DND-41 (cell line): ENCODE measurements at regions not wholly inside any gene's neighbourhood (a gene's known extent, or its start where the extent isn't known, plus 50 kb on each side); places are given as distances from the start of the nearest gene placed in this dataset.
"Not testable (repeated sequence)": the region's sequence is repeated elsewhere in the genome, so short reads cannot be mapped to it uniquely, and the experiment has no call there.

Experiments
- CTCF ChIP-seq: IDR thresholded peaks from 2 replicates; pipeline ENCODE4 v1.5.1; 2012; ENCODE audit warnings: borderline replicate concordance, low read length, moderate library complexity, mild to moderate bottlenecking; ENCODE audit not compliant: poor library complexity, severe bottlenecking; ENCODE audit errors: extremely low read depth
- EZH2 ChIP-seq: IDR thresholded peaks from 3 replicates; pipeline ENCODE4 v1.6.1; 2012; ENCODE audit warnings: borderline replicate concordance, low read depth, mild to moderate bottlenecking, moderate library complexity, low read length, inconsistent platforms; ENCODE audit not compliant: severe bottlenecking

- not testable (repeated sequence) for TF ChIP-seq CTCF, EZH2
These were observed 336.2 kb upstream of the NCAM1 start for GRCh38 chr11:112624971-112625370.
